ENCODE measurements at regions not wholly inside any gene's neighbourhood (a gene's known extent, or its start where the extent isn't known, plus 50 kb on each side); places are given as distances from the start of the nearest gene placed in this dataset.

DNA sequence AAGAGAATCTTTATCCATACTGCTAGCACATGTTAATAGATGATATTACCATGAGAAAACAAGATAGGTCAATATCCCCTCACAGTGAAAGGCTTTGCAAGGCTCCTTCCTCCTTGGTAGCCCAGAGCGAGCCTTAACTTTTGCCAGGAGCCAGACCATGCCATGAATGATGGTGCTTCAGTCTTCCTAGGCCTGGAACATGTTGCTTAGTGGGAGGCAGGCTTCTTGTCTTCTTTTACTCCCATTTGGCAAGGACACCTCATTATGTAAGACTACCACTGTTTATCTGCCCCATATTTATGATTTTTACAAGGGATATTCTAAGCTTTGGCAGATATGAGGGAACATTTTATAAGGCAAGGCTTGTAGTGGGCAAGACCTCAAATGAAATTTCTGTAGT lies 90.8 kb downstream of the GJA1 start:
- peaks cover 0 to 47% (median 43%) of the 10 kb centered on the region in 4 donors for H3K4me1 ChIP-seq
- H3K27me3 ChIP-seq = no peaks in the 10 kb centered on the region
- TF ChIP-seq EP300 (IDR thresholded peaks at IDR 0.05) (no peak), POLR2A (IDR thresholded peaks at IDR 0.05; ENCODE audit: low read depth) (no peak), POLR2AphosphoS5 (IDR thresholded peaks at IDR 0.05) (no peak)
- TF ChIP-seq, protein P1, sequence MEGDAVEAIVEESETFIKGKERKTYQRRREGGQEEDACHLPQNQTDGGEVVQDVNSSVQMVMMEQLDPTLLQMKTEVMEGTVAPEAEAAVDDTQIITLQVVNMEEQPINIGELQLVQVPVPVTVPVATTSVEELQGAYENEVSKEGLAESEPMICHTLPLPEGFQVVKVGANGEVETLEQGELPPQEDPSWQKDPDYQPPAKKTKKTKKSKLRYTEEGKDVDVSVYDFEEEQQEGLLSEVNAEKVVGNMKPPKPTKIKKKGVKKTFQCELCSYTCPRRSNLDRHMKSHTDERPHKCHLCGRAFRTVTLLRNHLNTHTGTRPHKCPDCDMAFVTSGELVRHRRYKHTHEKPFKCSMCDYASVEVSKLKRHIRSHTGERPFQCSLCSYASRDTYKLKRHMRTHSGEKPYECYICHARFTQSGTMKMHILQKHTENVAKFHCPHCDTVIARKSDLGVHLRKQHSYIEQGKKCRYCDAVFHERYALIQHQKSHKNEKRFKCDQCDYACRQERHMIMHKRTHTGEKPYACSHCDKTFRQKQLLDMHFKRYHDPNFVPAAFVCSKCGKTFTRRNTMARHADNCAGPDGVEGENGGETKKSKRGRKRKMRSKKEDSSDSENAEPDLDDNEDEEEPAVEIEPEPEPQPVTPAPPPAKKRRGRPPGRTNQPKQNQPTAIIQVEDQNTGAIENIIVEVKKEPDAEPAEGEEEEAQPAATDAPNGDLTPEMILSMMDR (IDR thresholded peaks at IDR 0.05) = no peak
- WGBS = 94% methylated on average over 1 of the region's 1 CpG
- intact Hi-C loops (cut with DNase I) = no loop called here
- no peak for DNase-seq (ENCODE audit: extremely low spot score)
- no peaks in the 10 kb centered on the region for H3K36me3 ChIP-seq
- H3K9me3 ChIP-seq = no peaks in the 10 kb centered on the region
- H3K27ac ChIP-seq (replicated peaks in 1 of 4) = peak overlapping the region in 2 of 4 donors; percentile 11 to 20
- H3K4me3 ChIP-seq = no peak overlapping the region

DNA sequence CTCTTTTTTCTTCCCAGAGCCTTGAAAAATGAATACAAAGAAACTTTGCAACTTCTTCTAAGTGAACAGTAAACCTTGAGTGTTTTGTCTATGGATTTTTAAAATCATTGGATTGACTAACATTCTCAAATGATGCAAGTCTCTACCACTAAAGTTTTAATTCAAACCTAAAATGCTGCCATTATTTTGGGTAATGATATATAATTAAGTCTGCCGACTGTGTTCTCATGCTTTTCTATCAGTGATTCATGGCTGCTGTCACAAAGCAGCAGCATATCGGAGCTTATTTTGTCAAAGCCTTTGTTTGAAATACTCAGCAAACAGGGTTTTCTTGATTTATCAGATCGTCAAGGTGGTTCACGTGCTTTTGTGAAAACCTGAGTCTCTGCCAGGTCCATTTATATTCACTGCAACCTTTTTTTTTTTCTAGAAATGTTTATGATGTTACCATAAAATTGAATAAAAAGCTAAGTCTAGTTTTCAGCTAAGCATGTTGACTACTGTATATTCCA lies 96.3 kb downstream of the GJA1 start:
- DNase-seq (ENCODE audit: extremely low spot score) = no peak
- no peaks in the 10 kb centered on the region for H3K9me3 ChIP-seq
- peaks cover 0 to 21% (median 4%) of the 10 kb centered on the region in 4 donors for H3K4me1 ChIP-seq
- no peak overlapping the region for H3K4me3 ChIP-seq
- no peaks in the 10 kb centered on the region for H3K27me3 ChIP-seq
- no peak for TF ChIP-seq POLR2A (IDR thresholded peaks at IDR 0.05; ENCODE audit: low read depth)
- no peak for TF ChIP-seq POLR2AphosphoS5 (IDR thresholded peaks at IDR 0.05)
- TF ChIP-seq, protein P1 (IDR thresholded peaks at IDR 0.05) = no peak
- no peak for TF ChIP-seq EP300 (IDR thresholded peaks at IDR 0.05)
- H3K27ac ChIP-seq (replicated peaks in 1 of 4) = peak overlapping the region in 1 of 4 donors; percentile 5
- intact Hi-C loops (cut with DNase I) = no loop called here
- H3K36me3 ChIP-seq = no peaks in the 10 kb centered on the region
- WGBS = 35% methylated on average over 4 of the region's 4 CpGs

DNA sequence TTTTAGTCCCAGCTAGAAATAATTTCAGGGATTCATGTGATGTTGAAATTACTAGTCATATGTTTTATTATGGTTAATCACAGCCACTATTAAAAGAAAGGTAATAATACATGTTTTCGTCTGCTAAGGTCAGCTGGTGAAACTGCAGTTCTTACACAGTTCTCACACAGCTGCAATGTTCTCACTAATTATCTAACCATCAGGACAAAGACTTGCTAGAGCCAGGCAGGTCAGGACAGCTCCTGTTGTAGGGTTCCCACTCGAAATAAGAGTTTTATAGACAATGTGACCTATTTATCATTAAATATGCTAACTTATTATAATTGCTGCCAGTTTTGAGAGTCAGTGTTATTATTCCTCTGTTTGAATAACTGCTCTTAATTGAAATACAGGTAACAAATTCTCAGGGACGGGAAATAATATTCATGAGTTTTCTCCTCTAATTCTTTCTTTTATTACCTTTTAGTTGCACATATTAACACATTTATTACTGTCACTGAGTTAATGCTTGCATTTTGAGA lies 97.9 kb downstream of the GJA1 start:
- TF ChIP-seq POLR2A (IDR thresholded peaks at IDR 0.05; ENCODE audit: low read depth) = no peak
- TF ChIP-seq, protein P1 (IDR thresholded peaks at IDR 0.05) = no peak
- TF ChIP-seq POLR2AphosphoS5 (IDR thresholded peaks at IDR 0.05) = no peak
- intact Hi-C loops (cut with DNase I) = no loop called here
- H3K27me3 ChIP-seq = no peaks in the 10 kb centered on the region
- H3K4me3 ChIP-seq = no peak overlapping the region
- no peak for DNase-seq (ENCODE audit: extremely low spot score)
- no peaks in the 10 kb centered on the region for H3K9me3 ChIP-seq
- 72% methylated on average over 3 of the region's 3 CpGs for WGBS
- H3K36me3 ChIP-seq = no peaks in the 10 kb centered on the region
- no peak overlapping the region for H3K27ac ChIP-seq (replicated peaks in 1 of 4)
- peaks cover 0 to 17% (median 3%) of the 10 kb centered on the region in 4 donors for H3K4me1 ChIP-seq

DNA sequence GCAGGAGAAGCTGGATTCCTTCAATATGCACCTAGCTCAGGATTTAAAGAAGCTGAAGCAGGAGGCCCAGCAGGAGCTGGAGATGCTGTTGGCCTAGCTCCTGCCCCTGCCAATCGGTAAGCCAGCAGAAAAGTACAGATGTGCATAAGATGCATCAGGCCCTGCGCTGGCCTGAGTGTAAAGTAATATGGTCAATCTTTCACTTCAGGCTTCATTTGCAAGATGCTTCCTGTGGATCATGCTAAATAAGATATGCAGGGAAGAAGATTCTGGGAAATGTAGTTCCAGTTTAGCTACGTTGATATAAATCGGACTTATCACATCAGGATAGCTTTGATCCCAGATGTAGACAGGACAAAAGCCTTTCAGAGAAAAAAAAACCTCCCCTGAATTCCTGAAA lies 100.3 kb downstream of the GJA1 start:
- no peak overlapping the region for H3K4me3 ChIP-seq
- WGBS = 96% methylated on average over 4 of the region's 4 CpGs
- intact Hi-C loops (cut with DNase I) = no loop called here
- H3K9me3 ChIP-seq = no peaks in the 10 kb centered on the region
- no peak for DNase-seq (ENCODE audit: extremely low spot score)
- H3K4me1 ChIP-seq = peaks cover 0 to 17% (median 3%) of the 10 kb centered on the region in 4 donors
- H3K27ac ChIP-seq (replicated peaks in 1 of 4) = no peak overlapping the region
- H3K27me3 ChIP-seq = no peaks in the 10 kb centered on the region
- no peaks in the 10 kb centered on the region for H3K36me3 ChIP-seq
- TF ChIP-seq EP300 (IDR thresholded peaks at IDR 0.05) = no peak
- TF ChIP-seq, protein P1 (IDR thresholded peaks at IDR 0.05) = no peak
- no peak for TF ChIP-seq POLR2A (IDR thresholded peaks at IDR 0.05; ENCODE audit: low read depth)
- no peak for TF ChIP-seq POLR2AphosphoS5 (IDR thresholded peaks at IDR 0.05)

DNA sequence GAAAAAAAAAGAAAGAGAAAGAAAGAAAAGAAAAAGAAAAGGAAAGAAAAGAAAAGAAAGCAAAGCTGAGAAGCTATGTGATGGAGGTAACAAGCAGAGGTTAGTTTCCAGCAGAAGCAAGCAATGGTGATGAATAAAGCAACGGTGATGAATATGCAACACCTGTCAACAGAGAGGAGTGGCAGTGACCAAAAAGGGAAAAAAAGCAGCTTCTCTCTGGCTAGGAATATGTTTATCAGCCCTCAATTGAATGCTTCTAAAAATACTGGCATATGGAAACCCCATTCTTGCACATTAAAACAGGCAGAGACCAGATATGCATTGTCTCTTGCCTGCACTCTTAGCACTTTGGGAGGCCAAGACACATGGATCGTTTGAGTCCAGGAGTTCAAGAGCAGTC lies 100.9 kb downstream of the GJA1 start:
- Histone ChIP-seq H3K27me3 (no peaks in the 10 kb centered on the region), H3K4me3 (no peak overlapping the region), H3K27ac (replicated peaks in 1 of 4) (no peak overlapping the region), H3K9me3 (no peaks in the 10 kb centered on the region), H3K36me3 (no peaks in the 10 kb centered on the region), H3K4me1 (peaks cover 0 to 17% (median 3%) of the 10 kb centered on the region in 4 donors)
- DNase-seq (ENCODE audit: extremely low spot score) = no peak
- WGBS = 83% methylated on average over 2 of the region's 2 CpGs
- TF ChIP-seq EP300 (IDR thresholded peaks at IDR 0.05) = no peak
- no peak for TF ChIP-seq POLR2A (IDR thresholded peaks at IDR 0.05; ENCODE audit: low read depth)
- TF ChIP-seq POLR2AphosphoS5 (IDR thresholded peaks at IDR 0.05) = no peak
- TF ChIP-seq, protein P1 (IDR thresholded peaks at IDR 0.05) = no peak
- intact Hi-C loops (cut with DNase I) = no loop called here
